Mesendoderm (in vitro differentiated cells): ENCODE measurements at regions not wholly inside any gene's neighbourhood (a gene's known extent, or its start where the extent isn't known, plus 50 kb on each side); places are given as distances from the start of the nearest gene placed in this dataset.

ENCODE experiments used
- DNase-seq: peaks from one replicate; pipeline ENCODE4 v3.0.0; 2013
- H2AK5ac ChIP-seq: 2 replicates; pipeline ENCODE4 v1.6.1; 2013; ENCODE audit warnings: low read length, inconsistent platforms
- H2BK120ac ChIP-seq: 2 replicates; pipeline ENCODE4 v1.6.1; 2013; ENCODE audit warnings: low read depth, mild to moderate bottlenecking, low read length, moderate library complexity, mixed read lengths
- H2BK15ac ChIP-seq: replicated peaks from 2 replicates; pipeline ENCODE4 v1.6.1; 2013; ENCODE audit warnings: low read depth, mild to moderate bottlenecking, moderate library complexity
- H2BK5ac ChIP-seq: 2 replicates; pipeline ENCODE4 v1.6.1; 2013; ENCODE audit warnings: low read length, inconsistent platforms
- H3K18ac ChIP-seq: 2 replicates; pipeline ENCODE4 v1.6.1; 2013; ENCODE audit warnings: mild to moderate bottlenecking, low read length, mixed read lengths
- H3K23ac ChIP-seq: one replicate; pipeline ENCODE4 v1.6.1; 2013; ENCODE audit warnings: low read length
- H3K27ac ChIP-seq: 2 replicates; pipeline ENCODE4 v1.5.1; 2013; ENCODE audit warnings: low read depth, mild to moderate bottlenecking, inconsistent platforms, low read length, moderate library complexity
- H3K27me3 ChIP-seq: 2 replicates; pipeline ENCODE4 v1.6.1; 2013; ENCODE audit warnings: low read length, control low read depth, mild to moderate bottlenecking, inconsistent platforms; ENCODE audit not compliant: insufficient read depth, poor library complexity
- H3K36me3 ChIP-seq: 2 replicates; pipeline ENCODE4 v1.6.1; 2013; ENCODE audit warnings: low read length, inconsistent platforms; ENCODE audit not compliant: control insufficient read depth, insufficient read depth
- H3K4ac ChIP-seq: one replicate; pipeline ENCODE4 v1.6.1; 2013; ENCODE audit warnings: low read depth, mild to moderate bottlenecking, low read length, moderate library complexity
- H3K4me1 ChIP-seq: 2 replicates; pipeline ENCODE4 v1.6.1; 2013; ENCODE audit warnings: low read depth, low read length, inconsistent platforms; ENCODE audit not compliant: control insufficient read depth
- H3K4me2 ChIP-seq: 2 replicates; pipeline ENCODE4 v1.6.1; 2013; ENCODE audit warnings: low read length
- H3K4me3 ChIP-seq: 2 replicates; pipeline ENCODE4 v1.5.1; 2013; ENCODE audit warnings: mild to moderate bottlenecking, low read length
- H3K56ac ChIP-seq: one replicate; pipeline ENCODE4 v1.6.1; 2013; ENCODE audit warnings: low read length
- H3K79me1 ChIP-seq: 2 replicates; pipeline ENCODE4 v1.6.1; 2013; ENCODE audit warnings: low read length, inconsistent platforms
- H3K79me2 ChIP-seq: 2 replicates; pipeline ENCODE4 v1.6.1; 2013; ENCODE audit warnings: mild to moderate bottlenecking, low read length; ENCODE audit not compliant: control insufficient read depth, insufficient read depth
- H3K9ac ChIP-seq: 2 replicates; pipeline ENCODE4 v1.6.1; 2013; ENCODE audit warnings: low read length, inconsistent platforms
- H4K5ac ChIP-seq: one replicate; pipeline ENCODE4 v1.6.1; 2013; ENCODE audit warnings: low read length
- H4K8ac ChIP-seq: one replicate; pipeline ENCODE4 v1.6.1; 2013; ENCODE audit warnings: low read depth, mild to moderate bottlenecking, control low read depth, low read length, moderate library complexity
- WGBS: extraction: QIAGEN DNeasy Blood & Tissue Kit; methylation state at CpG from one replicate; pipeline ENCODE4 v1.1.7; 2013; ENCODE audit warnings: low lambda C conversion rate, missing lambda C conversion rate; ENCODE audit not compliant: insufficient coverage; ENCODE audit errors: extremely low coverage; 5-methylcytosine and 5-hydroxymethylcytosine counted together

- DNase-seq: no peak
- no peaks in the 10 kb centered on the region for H3K79me2 ChIP-seq
- H3K79me1 ChIP-seq: no peaks in the 10 kb centered on the region
- no peak overlapping the region for H4K8ac ChIP-seq
- no peak overlapping the region for H3K27ac ChIP-seq
- H3K36me3 ChIP-seq: no peaks in the 10 kb centered on the region
- H3K18ac ChIP-seq: no peak overlapping the region
- H4K5ac ChIP-seq: no peak overlapping the region
- H3K23ac ChIP-seq: no peak overlapping the region
- no peak overlapping the region for H3K4me2 ChIP-seq
- no peak overlapping the region for H3K4ac ChIP-seq
- no peak overlapping the region for H3K4me3 ChIP-seq
- H2BK15ac ChIP-seq: no peak overlapping the region
- H3K27me3 ChIP-seq: peaks cover 3% of the 10 kb centered on the region
- no peak overlapping the region for H2BK5ac ChIP-seq
- H3K9ac ChIP-seq: no peak overlapping the region
- no CpG with 5 or more reads among the region's 3 CpGs for WGBS
- H2AK5ac ChIP-seq: no peak overlapping the region
- no peak overlapping the region for H2BK120ac ChIP-seq
- peaks cover 2% of the 10 kb centered on the region for H3K4me1 ChIP-seq
- no peak overlapping the region for H3K56ac ChIP-seq
Observed at GRCh38 chr1:200301152-200301551, 108.7 kb downstream of the ZNF281 start.

- H2AK5ac ChIP-seq: no peak overlapping the region
- no peak overlapping the region for H3K9ac ChIP-seq
- WGBS: no CpG with 5 or more reads among the region's 1 CpG
- H3K27ac ChIP-seq: no peak overlapping the region
- H3K18ac ChIP-seq: no peak overlapping the region
- H3K23ac ChIP-seq: no peak overlapping the region
- no peak overlapping the region for H3K4me3 ChIP-seq
- H3K4me1 ChIP-seq: peaks cover 2% of the 10 kb centered on the region
- H2BK15ac ChIP-seq: no peak overlapping the region
- H3K79me2 ChIP-seq: no peaks in the 10 kb centered on the region
- H2BK120ac ChIP-seq: no peak overlapping the region
- DNase-seq: no peak
- peaks cover 3% of the 10 kb centered on the region for H3K27me3 ChIP-seq
- H3K56ac ChIP-seq: no peak overlapping the region
- H3K79me1 ChIP-seq: no peaks in the 10 kb centered on the region
- H3K4ac ChIP-seq: no peak overlapping the region
- H4K8ac ChIP-seq: no peak overlapping the region
- H4K5ac ChIP-seq: no peak overlapping the region
- H3K36me3 ChIP-seq: no peaks in the 10 kb centered on the region
- no peak overlapping the region for H3K4me2 ChIP-seq
- no peak overlapping the region for H2BK5ac ChIP-seq
Observed at GRCh38 chr1:200299571-200299970, 110.3 kb downstream of the ZNF281 start.

GRCh38 chr1:200298242-200298641 lies 111.6 kb downstream of the ZNF281 start:
- no peak overlapping the region for H3K4me3 ChIP-seq
- no peak overlapping the region for H4K5ac ChIP-seq
- no peak overlapping the region for H3K4me2 ChIP-seq
- no peak overlapping the region for H3K4ac ChIP-seq
- H3K56ac ChIP-seq: no peak overlapping the region
- H2BK5ac ChIP-seq: no peak overlapping the region
- no peak overlapping the region for H4K8ac ChIP-seq
- no peaks in the 10 kb centered on the region for H3K79me1 ChIP-seq
- DNase-seq: no peak
- H3K79me2 ChIP-seq: no peaks in the 10 kb centered on the region
- peaks cover 3% of the 10 kb centered on the region for H3K27me3 ChIP-seq
- H2AK5ac ChIP-seq: no peak overlapping the region
- H3K36me3 ChIP-seq: no peaks in the 10 kb centered on the region
- no peak overlapping the region for H3K23ac ChIP-seq
- H3K9ac ChIP-seq: no peak overlapping the region
- no peak overlapping the region for H2BK15ac ChIP-seq
- no CpG with 5 or more reads among the region's 1 CpG for WGBS
- peaks cover 2% of the 10 kb centered on the region for H3K4me1 ChIP-seq
- no peak overlapping the region for H3K18ac ChIP-seq
- no peak overlapping the region for H3K27ac ChIP-seq
- no peak overlapping the region for H2BK120ac ChIP-seq

GRCh38 chr1:200296091-200296661 lies 113.7 kb downstream of the ZNF281 start:
- WGBS: no CpG with 5 or more reads among the region's 2 CpGs
- Histone ChIP-seq H3K9ac (no peak overlapping the region), H3K27me3 (no peaks in the 10 kb centered on the region), H2BK5ac (no peak overlapping the region), H2BK15ac (no peak overlapping the region), H3K36me3 (no peaks in the 10 kb centered on the region), H3K23ac (no peak overlapping the region), H3K79me1 (no peaks in the 10 kb centered on the region), H3K79me2 (no peaks in the 10 kb centered on the region), H3K18ac (no peak overlapping the region), H3K4ac (no peak overlapping the region), H3K4me1 (no peaks in the 10 kb centered on the region), H3K56ac (no peak overlapping the region), H4K8ac (no peak overlapping the region), H3K27ac (no peak overlapping the region), H4K5ac (no peak overlapping the region), H2BK120ac (no peak overlapping the region), H2AK5ac (no peak overlapping the region), H3K4me3 (no peak overlapping the region), H3K4me2 (no peak overlapping the region)
- DNase-seq: no peak

GRCh38 chr1:200294241-200294640 lies 115.6 kb downstream of the ZNF281 start:
- WGBS: no CpG with 5 or more reads among the region's 2 CpGs
- H2BK120ac ChIP-seq: no peak overlapping the region
- H3K18ac ChIP-seq: no peak overlapping the region
- no peak for DNase-seq
- H3K56ac ChIP-seq: no peak overlapping the region
- H3K23ac ChIP-seq: no peak overlapping the region
- no peak overlapping the region for H3K27ac ChIP-seq
- no peak overlapping the region for H4K5ac ChIP-seq
- H2BK15ac ChIP-seq: no peak overlapping the region
- H3K36me3 ChIP-seq: no peaks in the 10 kb centered on the region
- peak overlapping the region; percentile 42 for H3K4ac ChIP-seq
- H2AK5ac ChIP-seq: no peak overlapping the region
- H3K79me2 ChIP-seq: no peaks in the 10 kb centered on the region
- H3K4me2 ChIP-seq: no peak overlapping the region
- no peak overlapping the region for H4K8ac ChIP-seq
- H3K4me1 ChIP-seq: no peaks in the 10 kb centered on the region
- no peak overlapping the region for H3K4me3 ChIP-seq
- no peak overlapping the region for H3K9ac ChIP-seq
- no peak overlapping the region for H2BK5ac ChIP-seq
- H3K79me1 ChIP-seq: no peaks in the 10 kb centered on the region
- H3K27me3 ChIP-seq: no peaks in the 10 kb centered on the region

- H3K4ac ChIP-seq: no peak overlapping the region
- no peaks in the 10 kb centered on the region for H3K4me1 ChIP-seq
- WGBS: no CpG with 5 or more reads among the region's 2 CpGs
- no peaks in the 10 kb centered on the region for H3K79me1 ChIP-seq
- no peak overlapping the region for H4K8ac ChIP-seq
- no peak for DNase-seq
- no peak overlapping the region for H2BK5ac ChIP-seq
- no peaks in the 10 kb centered on the region for H3K27me3 ChIP-seq
- H3K4me2 ChIP-seq: no peak overlapping the region
- no peak overlapping the region for H2AK5ac ChIP-seq
- H4K5ac ChIP-seq: no peak overlapping the region
- no peak overlapping the region for H3K18ac ChIP-seq
- H3K79me2 ChIP-seq: no peaks in the 10 kb centered on the region
- no peak overlapping the region for H3K23ac ChIP-seq
- H3K4me3 ChIP-seq: no peak overlapping the region
- no peak overlapping the region for H3K56ac ChIP-seq
- no peak overlapping the region for H2BK15ac ChIP-seq
- H3K36me3 ChIP-seq: no peaks in the 10 kb centered on the region
- no peak overlapping the region for H3K27ac ChIP-seq
- H3K9ac ChIP-seq: no peak overlapping the region
- no peak overlapping the region for H2BK120ac ChIP-seq
Observed at GRCh38 chr1:200292699-200293098, 117.1 kb downstream of the ZNF281 start.
